Adrenal gland (tissue), 5 donors: ENCODE measurements at regions not wholly inside any gene's neighbourhood (a gene's known extent, or its start where the extent isn't known, plus 50 kb on each side); places are given as distances from the start of the nearest gene placed in this dataset.

Source experiments
- POLR2A ChIP-seq, 2 donors: fragments of 450-650 bp; IDR thresholded peaks; one replicate each; pipeline ENCODE4 v1.6.1; 2017; ENCODE audit warnings: antibody characterized with exemption in 2 of 2, mild to moderate bottlenecking in 2 of 2, moderate library complexity in 1 of 2
- TF ChIP-seq, protein P1 (sequence below), 6 experiments: fragments of 450-650 bp in 4 of 6; fragments of 200-600 bp in 2 of 6; sonication (generic) in 1 of 6; IDR thresholded peaks; 1 replicate in 5 of 6; 2 replicates in 1 of 6; pipeline versions ENCODE4 v1.5.1 to v1.8.0; 2016 to 2021; ENCODE audit warnings: antibody characterized with exemption in 6 of 6, mild to moderate bottlenecking in 2 of 6, moderate library complexity in 1 of 6
- donor health status: DM: no; HTN: no; CAD: no.

- TF ChIP-seq, protein P1, sequence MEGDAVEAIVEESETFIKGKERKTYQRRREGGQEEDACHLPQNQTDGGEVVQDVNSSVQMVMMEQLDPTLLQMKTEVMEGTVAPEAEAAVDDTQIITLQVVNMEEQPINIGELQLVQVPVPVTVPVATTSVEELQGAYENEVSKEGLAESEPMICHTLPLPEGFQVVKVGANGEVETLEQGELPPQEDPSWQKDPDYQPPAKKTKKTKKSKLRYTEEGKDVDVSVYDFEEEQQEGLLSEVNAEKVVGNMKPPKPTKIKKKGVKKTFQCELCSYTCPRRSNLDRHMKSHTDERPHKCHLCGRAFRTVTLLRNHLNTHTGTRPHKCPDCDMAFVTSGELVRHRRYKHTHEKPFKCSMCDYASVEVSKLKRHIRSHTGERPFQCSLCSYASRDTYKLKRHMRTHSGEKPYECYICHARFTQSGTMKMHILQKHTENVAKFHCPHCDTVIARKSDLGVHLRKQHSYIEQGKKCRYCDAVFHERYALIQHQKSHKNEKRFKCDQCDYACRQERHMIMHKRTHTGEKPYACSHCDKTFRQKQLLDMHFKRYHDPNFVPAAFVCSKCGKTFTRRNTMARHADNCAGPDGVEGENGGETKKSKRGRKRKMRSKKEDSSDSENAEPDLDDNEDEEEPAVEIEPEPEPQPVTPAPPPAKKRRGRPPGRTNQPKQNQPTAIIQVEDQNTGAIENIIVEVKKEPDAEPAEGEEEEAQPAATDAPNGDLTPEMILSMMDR (IDR thresholded peaks at IDR 0.05): no peak
- TF ChIP-seq POLR2A (IDR thresholded peaks at IDR 0.05): no peak
Measured at GRCh38 chr17:52636443-52636842, 477.9 kb upstream of the CA10 start.
